ENCODE measurements at regions not wholly inside any gene's neighbourhood (a gene's known extent, or its start where the extent isn't known, plus 50 kb on each side); places are given as distances from the start of the nearest gene placed in this dataset.
"Not testable (repeated sequence)": the region's sequence is repeated elsewhere in the genome, so short reads cannot be mapped to it uniquely, and the experiment has no call there.

- H3K4me3 ChIP-seq (ENCODE audit: low read depth, low read length); DNase-seq (ENCODE audit: low read depth): not testable (repeated sequence)
Observed at GRCh38 chr9:42239445-42240260, 56.2 kb downstream of the SPATA31A6 start.

GRCh38 chr9:42240261-42240579 is 56.8 kb downstream of the SPATA31A6 start:
- not testable (repeated sequence) for H3K4me3 ChIP-seq (ENCODE audit: low read depth, low read length); DNase-seq (ENCODE audit: low read depth)

- DNase-seq (ENCODE audit: low read depth) = not testable (repeated sequence)
Observed at GRCh38 chr9:42243211-42243610, 59.8 kb downstream of the SPATA31A6 start.

GRCh38 chr9:42243822-42244221 is 60.4 kb downstream of the SPATA31A6 start:
- DNase-seq (ENCODE audit: low read depth); H3K4me3 ChIP-seq (ENCODE audit: low read depth, low read length): not testable (repeated sequence)

More at GRCh38 chr9:42243211-42243610, 59.8 kb downstream of the SPATA31A6 start:
- H3K4me3 ChIP-seq (ENCODE audit: low read depth, low read length) = not testable (repeated sequence)

GRCh38 chr9:42268729-42269128 is 85.3 kb downstream of the SPATA31A6 start:
- not testable (repeated sequence) for H3K4me3 ChIP-seq (ENCODE audit: low read depth, low read length); DNase-seq (ENCODE audit: low read depth)

- not testable (repeated sequence) for H3K4me3 ChIP-seq (ENCODE audit: low read depth, low read length); DNase-seq (ENCODE audit: low read depth)
Observed at GRCh38 chr9:42269171-42269570, 85.7 kb downstream of the SPATA31A6 start.

GRCh38 chr9:42273191-42273590 is 89.7 kb downstream of the SPATA31A6 start:
- not testable (repeated sequence) for H3K4me3 ChIP-seq (ENCODE audit: low read depth, low read length); DNase-seq (ENCODE audit: low read depth)

- no peak overlapping the region for H3K4me3 ChIP-seq (ENCODE audit: low read depth, low read length)
- no peak for DNase-seq (ENCODE audit: low read depth)
- TF ChIP-seq POLR2A (IDR thresholded peaks at IDR 0.05; ENCODE audit: extremely low read depth, insufficient read length) (no peak), CTCF (IDR thresholded peaks at IDR 0.05; ENCODE audit: low read depth, low read length) (no peak), MYC (IDR thresholded peaks at IDR 0.05; ENCODE audit: low read depth, low read length) (no peak), MAX (IDR thresholded peaks at IDR 0.05; ENCODE audit: low read depth, low read length) (no peak)
Observed at GRCh38 chr9:42275141-42275540, 91.7 kb downstream of the SPATA31A6 start.

GRCh38 chr9:42282531-42283178 is 99.2 kb downstream of the SPATA31A6 start:
- H3K4me3 ChIP-seq (ENCODE audit: low read depth, low read length); DNase-seq (ENCODE audit: low read depth): not testable (repeated sequence)

GRCh38 chr9:42283179-42283543 is 99.7 kb downstream of the SPATA31A6 start:
- DNase-seq (ENCODE audit: low read depth); H3K4me3 ChIP-seq (ENCODE audit: low read depth, low read length): not testable (repeated sequence)

- not testable (repeated sequence) for DNase-seq (ENCODE audit: low read depth); H3K4me3 ChIP-seq (ENCODE audit: low read depth, low read length)
Observed at GRCh38 chr9:42286145-42286845, 102.8 kb downstream of the SPATA31A6 start.

- not testable (repeated sequence) for DNase-seq (ENCODE audit: low read depth); H3K4me3 ChIP-seq (ENCODE audit: low read depth, low read length)
Observed at GRCh38 chr9:42288002-42288864, 104.8 kb downstream of the SPATA31A6 start.

- not testable (repeated sequence) for DNase-seq (ENCODE audit: low read depth); H3K4me3 ChIP-seq (ENCODE audit: low read depth, low read length)
Observed at GRCh38 chr9:42288865-42289229, 105.4 kb downstream of the SPATA31A6 start.

GRCh38 chr9:42300124-42300523 is 116.7 kb downstream of the SPATA31A6 start:
- DNase-seq (ENCODE audit: low read depth) = not testable (repeated sequence)

GRCh38 chr9:42306625-42307024 is 123.2 kb downstream of the SPATA31A6 start:
- not testable (repeated sequence) for H3K4me3 ChIP-seq (ENCODE audit: low read depth, low read length); DNase-seq (ENCODE audit: low read depth)

More at GRCh38 chr9:42300124-42300523, 116.7 kb downstream of the SPATA31A6 start:
- H3K4me3 ChIP-seq (ENCODE audit: low read depth, low read length) = not testable (repeated sequence)

GRCh38 chr9:42307449-42307848 is 124.0 kb downstream of the SPATA31A6 start:
- H3K4me3 ChIP-seq (ENCODE audit: low read depth, low read length); DNase-seq (ENCODE audit: low read depth): not testable (repeated sequence)
